ENCODE measurements at regions not wholly inside any gene's neighbourhood (a gene's known extent, or its start where the extent isn't known, plus 50 kb on each side); places are given as distances from the start of the nearest gene placed in this dataset.

GRCh38 chr6:8948733-8949132 is 513.4 kb upstream of the SLC35B3 start:
- Histone ChIP-seq H3K4me1 (replicated peaks in 1 of 2) (no peaks in the 10 kb centered on the region), H3K36me3 (replicated peaks in 1 of 2) (no peaks in the 10 kb centered on the region), H3K27me3 (no peaks in the 10 kb centered on the region), H3K9me3 (replicated peaks in 1 of 3) (no peaks in the 10 kb centered on the region), H3K4me3 (no peak overlapping the region), H3K27ac (no peak overlapping the region)
- TF ChIP-seq CTCF (IDR thresholded peaks at IDR 0.05): no peak
- no peak for TF ChIP-seq POLR2A (IDR thresholded peaks at IDR 0.05)
- no peak for DNase-seq
- intact Hi-C loops (cut with DNase I): no loop called here
- WGBS, 4 donors: 59 to 70% (median 63%) methylated on average over 4 of the region's 4 CpGs

- no peaks in the 10 kb centered on the region for H3K27me3 ChIP-seq
- no peaks in the 10 kb centered on the region for H3K36me3 ChIP-seq (replicated peaks in 1 of 2)
- H3K4me1 ChIP-seq (replicated peaks in 1 of 2): no peaks in the 10 kb centered on the region
- no peak for DNase-seq
- 58 to 80% (median 63%) methylated on average over 4 of the region's 4 CpGs for WGBS, 4 donors
- H3K4me3 ChIP-seq: no peak overlapping the region
- no peaks in the 10 kb centered on the region for H3K9me3 ChIP-seq (replicated peaks in 1 of 3)
- TF ChIP-seq CTCF (IDR thresholded peaks at IDR 0.05): no peak
- no peak for TF ChIP-seq POLR2A (IDR thresholded peaks at IDR 0.05)
- H3K27ac ChIP-seq: no peak overlapping the region
- intact Hi-C loops (cut with DNase I): no loop called here
These were observed 512.6 kb upstream of the SLC35B3 start for GRCh38 chr6:8947900-8948299.

- Histone ChIP-seq H3K9me3 (replicated peaks in 1 of 3) (no peaks in the 10 kb centered on the region), H3K27me3 (no peaks in the 10 kb centered on the region), H3K27ac (no peak overlapping the region), H3K4me1 (replicated peaks in 1 of 2) (no peaks in the 10 kb centered on the region), H3K36me3 (replicated peaks in 1 of 2) (no peaks in the 10 kb centered on the region), H3K4me3 (no peak overlapping the region)
- DNase-seq: no peak
- no peak for TF ChIP-seq POLR2A (IDR thresholded peaks at IDR 0.05)
- TF ChIP-seq CTCF (IDR thresholded peaks at IDR 0.05): no peak
- intact Hi-C loops (cut with DNase I): no loop called here
- WGBS, 4 donors: 54 to 59% (median 59%) methylated on average over 3 of the region's 3 CpGs
These were observed 509.2 kb upstream of the SLC35B3 start for GRCh38 chr6:8944548-8944947.

DNA sequence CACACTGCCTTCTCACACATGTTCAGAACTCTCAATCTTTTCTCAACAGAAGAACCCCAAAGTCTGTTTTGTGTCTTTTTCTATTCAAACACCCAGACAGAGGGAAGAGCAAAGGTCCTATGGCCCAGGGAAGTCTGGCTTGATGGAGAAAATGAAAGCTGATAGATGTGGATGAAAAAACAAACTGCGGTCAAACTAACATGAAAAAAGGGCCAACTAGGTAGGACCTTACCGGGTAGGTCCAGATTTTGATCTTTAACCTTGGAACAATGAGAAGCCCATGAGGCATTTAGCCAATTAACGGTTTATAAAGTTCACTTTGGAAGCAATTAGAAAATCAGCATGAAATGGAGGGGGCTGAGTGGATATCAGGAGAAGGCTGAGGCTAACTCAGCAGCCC is 507.7 kb upstream of the SLC35B3 start:
- DNase-seq: no peak
- Histone ChIP-seq H3K4me3 (no peak overlapping the region), H3K27me3 (no peaks in the 10 kb centered on the region), H3K9me3 (replicated peaks in 1 of 3) (no peaks in the 10 kb centered on the region), H3K27ac (no peak overlapping the region), H3K4me1 (replicated peaks in 1 of 2) (no peaks in the 10 kb centered on the region), H3K36me3 (replicated peaks in 1 of 2) (no peaks in the 10 kb centered on the region)
- TF ChIP-seq POLR2A (IDR thresholded peaks at IDR 0.05) (no peak), CTCF (IDR thresholded peaks at IDR 0.05) (no peak)
- 80 to 89% (median 86%) methylated on average over 3 of the region's 3 CpGs for WGBS, 4 donors
- intact Hi-C loops (cut with DNase I): no loop called here
